UCSD-AML1 (cell line): ENCODE measurements at regions not wholly inside any gene's neighbourhood (a gene's known extent, or its start where the extent isn't known, plus 50 kb on each side); places are given as distances from the start of the nearest gene placed in this dataset.
A peak's percentile ranks its signal among the peaks of the same experiment; 100 is the strongest.
"Not testable (repeated sequence)": the region's sequence is repeated elsewhere in the genome, so short reads cannot be mapped to it uniquely, and the experiment has no call there.

ENCODE experiments used
- DNase-seq: peaks from one replicate; lab custom pipeline; 2025; ENCODE audit not compliant: unreplicated experiment; lab: John Stamatoyannopoulos, UW

- DNase-seq: no peak
Observed at GRCh38 chrX:131595120-131595519, 51.2 kb downstream of the OR13H1 start.

DNA sequence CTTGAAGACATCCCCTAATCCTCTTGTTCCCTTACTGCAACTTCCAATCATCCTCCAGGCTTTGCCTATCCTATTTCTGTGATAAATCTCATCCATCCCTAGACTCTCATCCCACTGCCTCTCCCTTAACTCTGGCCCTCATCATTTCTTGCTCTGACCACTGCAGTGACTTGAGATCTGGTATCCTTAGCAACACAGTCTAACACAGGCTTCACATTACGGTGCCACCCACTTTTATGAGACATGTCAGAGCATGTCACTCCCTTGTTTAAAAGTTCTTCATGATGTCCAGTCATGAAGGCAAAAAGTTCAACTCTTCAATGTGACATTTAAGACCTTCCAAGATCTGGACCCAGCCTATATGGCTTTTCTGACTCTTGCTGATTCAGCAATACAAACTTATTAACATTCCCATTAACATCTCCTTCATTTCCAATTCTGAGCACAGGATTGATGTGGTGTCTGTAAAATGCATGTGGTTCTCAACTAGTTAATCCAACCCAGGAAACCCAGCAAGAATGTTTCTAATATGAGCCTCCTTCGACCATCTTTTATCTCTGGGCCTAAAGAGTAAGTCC is 64.0 kb downstream of the OR13H1 start:
- DNase-seq: no peak

DNA sequence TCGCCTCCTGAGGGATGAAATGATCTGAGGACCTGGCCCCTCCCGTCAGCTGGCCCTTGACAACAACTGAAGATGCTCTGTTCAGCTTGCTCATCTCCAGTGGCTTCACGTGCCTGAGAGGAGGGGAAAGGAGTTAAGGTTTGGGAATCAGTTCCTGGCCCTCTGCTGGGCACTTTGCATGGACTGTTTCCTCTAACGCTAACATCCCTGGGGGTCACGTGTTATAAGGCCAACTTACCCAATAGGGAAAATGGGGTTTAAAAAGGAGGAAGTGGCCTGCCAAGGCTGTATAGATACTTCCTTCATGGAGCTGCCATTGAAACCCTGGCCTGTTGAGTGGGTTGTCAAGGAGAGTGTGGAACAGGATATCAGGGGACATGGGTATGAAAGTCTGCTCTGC is 65.6 kb downstream of the OR13H1 start:
- DNase-seq: no peak

GRCh38 chrX:131613260-131613659 is 69.4 kb downstream of the OR13H1 start:
- DNase-seq: no peak

DNA sequence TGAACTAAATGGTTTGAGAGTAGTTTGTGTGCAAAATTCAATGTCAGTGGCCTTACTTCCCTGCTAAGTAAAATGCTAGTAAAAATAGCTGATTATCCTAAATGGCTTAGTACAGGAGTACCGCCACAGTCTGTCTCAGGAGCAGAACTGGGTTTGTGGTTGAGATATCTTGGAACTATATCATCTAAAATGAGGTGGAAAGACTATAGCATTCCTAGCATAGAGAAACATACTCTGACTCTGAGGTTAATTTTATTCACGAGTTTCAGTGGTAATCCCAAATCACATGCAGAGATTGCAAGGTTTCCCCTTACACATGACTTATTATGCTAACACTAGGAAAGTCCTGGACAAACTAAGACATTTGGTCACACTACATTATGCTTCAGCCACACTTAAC is 70.4 kb downstream of the OR13H1 start:
- DNase-seq: no peak

DNA sequence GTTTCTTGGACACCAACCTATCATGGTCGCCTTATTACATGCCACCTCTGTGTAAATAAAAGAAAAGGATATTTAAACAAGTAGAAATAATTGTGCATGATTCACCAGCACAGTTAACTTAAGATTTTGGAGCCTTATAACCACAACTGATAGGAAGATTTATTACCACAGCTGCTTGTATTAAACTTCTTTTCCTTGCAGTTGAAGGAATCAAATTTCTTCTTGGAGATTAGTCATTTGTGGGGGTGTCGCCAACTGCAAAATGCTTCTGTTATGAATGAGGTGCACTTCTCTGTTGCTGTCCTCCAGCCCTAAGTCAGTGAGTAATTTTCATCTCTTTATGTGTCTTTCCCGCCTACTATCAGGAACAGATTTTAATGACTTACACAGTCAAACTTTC is 73.3 kb downstream of the OR13H1 start:
- DNase-seq: no peak

DNA sequence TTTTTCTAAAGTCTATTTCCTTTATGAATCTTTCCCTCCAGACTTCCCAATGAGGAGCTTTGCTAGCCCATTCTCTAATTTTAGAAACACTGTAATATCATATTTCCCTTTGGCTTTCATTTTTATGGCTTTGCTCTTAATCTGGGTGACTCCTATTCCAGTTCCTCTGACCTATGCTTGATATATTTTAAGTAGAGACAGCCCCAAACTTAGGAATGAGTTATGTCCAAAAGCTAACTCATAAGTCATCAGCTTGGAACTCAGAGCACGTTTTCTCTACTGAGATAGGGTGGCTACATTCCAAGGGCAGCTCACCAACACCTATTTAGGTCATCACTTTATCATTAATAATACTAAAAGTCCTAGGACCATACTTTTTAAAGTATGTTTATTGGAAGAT is 77.8 kb downstream of the OR13H1 start:
- DNase-seq: no peak

GRCh38 chrX:131626681-131627296 is 82.9 kb downstream of the OR13H1 start:
- no peak for DNase-seq

- DNase-seq: no peak
Observed at GRCh38 chrX:131630534-131630933, 86.7 kb downstream of the OR13H1 start.

DNA sequence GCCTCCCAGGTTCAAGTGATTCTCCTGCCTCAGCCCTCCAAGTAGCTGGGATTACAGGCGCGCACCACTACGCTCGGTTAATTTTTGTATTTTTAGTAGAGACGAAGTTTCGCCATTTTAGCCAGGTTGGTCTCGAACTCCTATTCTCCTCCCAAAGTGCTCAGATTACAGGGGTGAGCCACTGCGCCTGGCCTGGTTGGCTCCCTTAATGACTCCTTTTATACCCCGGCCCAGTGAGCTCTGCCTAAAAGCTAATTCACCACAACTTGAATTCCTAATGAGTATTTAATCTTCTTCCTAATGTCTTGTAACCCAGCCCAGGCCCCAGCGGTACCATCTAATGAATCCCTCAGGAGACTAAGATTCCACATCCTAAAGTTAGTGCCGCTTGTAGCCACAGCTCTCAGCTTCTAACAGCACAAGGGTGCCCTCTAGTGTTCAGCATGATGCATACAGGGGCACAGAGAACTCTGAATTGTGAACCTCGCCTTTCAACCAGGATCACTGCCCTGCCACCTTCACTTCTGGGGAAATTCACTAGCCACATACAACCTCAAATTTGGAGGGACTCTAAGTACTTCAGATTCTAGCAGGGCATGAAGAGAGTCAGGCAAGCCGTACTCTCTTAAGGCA is 89.5 kb downstream of the OR13H1 start:
- peak; percentile 21 for DNase-seq

- no peak for DNase-seq
Observed at GRCh38 chrX:131634900-131635299, 91.0 kb downstream of the OR13H1 start.

DNA sequence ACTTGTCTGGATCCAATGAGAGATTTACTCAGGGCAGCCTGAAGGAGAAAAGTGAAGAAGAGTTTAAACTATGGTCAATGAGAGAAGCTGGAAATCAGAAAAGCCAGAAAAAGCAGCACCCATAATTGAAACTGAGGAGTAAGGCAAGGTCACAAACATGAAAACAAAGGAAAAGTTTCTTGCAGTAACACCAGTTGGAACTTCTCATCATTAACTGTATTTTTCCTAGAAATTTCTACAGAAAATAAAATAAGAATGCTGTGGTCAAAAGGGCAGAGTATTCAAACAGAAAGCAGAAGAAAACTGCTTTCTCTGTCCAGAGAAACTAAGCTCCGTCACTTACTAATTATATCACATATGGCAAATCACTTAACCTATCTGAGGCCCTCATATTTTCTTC is 102.2 kb downstream of the OR13H1 start:
- DNase-seq: no peak

GRCh38 chrX:131649741-131650140 is 105.9 kb downstream of the OR13H1 start:
- DNase-seq: no peak

- no peak for DNase-seq
Observed at GRCh38 chrX:131650637-131651410, 107.0 kb downstream of the OR13H1 start.

DNA sequence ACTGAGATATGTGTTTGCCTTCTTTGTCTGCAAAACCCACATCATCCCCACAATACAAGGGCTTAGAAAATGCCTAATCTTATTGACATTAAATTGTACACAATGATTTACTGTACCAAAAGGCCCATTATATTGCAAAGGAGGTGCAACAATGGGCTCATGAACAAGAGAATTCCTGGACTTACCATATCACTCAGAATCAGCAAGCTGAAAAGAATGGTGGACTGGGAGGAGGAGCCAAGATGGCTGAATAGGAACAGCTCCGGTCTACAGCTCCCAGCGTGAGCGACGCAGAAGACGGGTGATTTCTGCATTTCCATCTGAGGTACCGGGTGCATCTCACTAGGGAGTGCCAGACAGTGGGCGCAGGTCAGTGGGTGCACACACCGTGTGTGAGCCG is 119.9 kb downstream of the OR13H1 start:
- DNase-seq: not testable (repeated sequence)

DNA sequence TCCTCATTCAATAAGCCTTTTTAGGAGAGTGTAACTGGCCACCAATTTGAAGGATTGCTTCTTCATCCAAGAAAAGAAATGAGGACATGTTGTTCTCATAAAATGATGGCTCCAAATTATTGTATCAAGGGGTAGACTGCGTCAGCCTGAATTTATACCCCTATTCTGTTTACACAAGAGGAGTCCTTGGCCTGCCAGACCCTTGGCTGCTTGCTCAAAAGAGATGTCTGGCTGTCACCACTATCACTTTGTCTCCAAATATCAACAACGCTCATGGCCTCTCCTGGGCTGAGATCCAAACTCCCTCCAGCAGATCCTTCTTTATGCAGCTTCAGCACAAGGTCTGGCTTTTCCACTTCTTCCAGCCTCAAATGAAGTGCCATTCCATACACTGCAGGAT is 127.9 kb downstream of the OR13H1 start:
- DNase-seq: no peak

GRCh38 chrX:131675596-131676194 is 131.8 kb downstream of the OR13H1 start:
- peak; percentile 9 for DNase-seq

GRCh38 chrX:131677655-131678628 is 134.1 kb downstream of the OR13H1 start:
- DNase-seq: peak; percentile 25

DNA sequence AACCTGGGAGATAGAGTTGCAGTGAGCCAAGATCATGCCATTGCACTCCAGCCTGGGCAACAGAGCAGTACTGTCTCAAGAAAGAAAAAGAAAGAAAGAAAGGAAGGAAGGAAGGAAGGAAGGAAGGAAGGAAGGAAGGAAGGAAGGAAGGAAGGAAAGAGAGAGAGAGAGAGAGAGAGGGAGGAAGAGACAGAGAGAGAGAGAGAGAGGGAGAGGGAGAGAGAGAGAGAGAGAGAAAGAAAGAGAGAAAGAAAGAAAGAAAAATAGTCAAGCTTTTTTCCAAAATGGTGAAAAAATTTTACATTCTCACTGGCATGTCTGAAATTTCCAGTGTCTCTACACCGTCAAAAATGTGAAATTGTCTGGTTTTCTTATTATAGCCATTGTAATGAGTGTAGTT is 138.9 kb downstream of the OR13H1 start:
- DNase-seq: not testable (repeated sequence)

- no peak for DNase-seq
Observed at GRCh38 chrX:131693359-131693758, 149.5 kb downstream of the OR13H1 start.
